ENCODE measurements at regions not wholly inside any gene's neighbourhood (a gene's known extent, or its start where the extent isn't known, plus 50 kb on each side); places are given as distances from the start of the nearest gene placed in this dataset.

DNA sequence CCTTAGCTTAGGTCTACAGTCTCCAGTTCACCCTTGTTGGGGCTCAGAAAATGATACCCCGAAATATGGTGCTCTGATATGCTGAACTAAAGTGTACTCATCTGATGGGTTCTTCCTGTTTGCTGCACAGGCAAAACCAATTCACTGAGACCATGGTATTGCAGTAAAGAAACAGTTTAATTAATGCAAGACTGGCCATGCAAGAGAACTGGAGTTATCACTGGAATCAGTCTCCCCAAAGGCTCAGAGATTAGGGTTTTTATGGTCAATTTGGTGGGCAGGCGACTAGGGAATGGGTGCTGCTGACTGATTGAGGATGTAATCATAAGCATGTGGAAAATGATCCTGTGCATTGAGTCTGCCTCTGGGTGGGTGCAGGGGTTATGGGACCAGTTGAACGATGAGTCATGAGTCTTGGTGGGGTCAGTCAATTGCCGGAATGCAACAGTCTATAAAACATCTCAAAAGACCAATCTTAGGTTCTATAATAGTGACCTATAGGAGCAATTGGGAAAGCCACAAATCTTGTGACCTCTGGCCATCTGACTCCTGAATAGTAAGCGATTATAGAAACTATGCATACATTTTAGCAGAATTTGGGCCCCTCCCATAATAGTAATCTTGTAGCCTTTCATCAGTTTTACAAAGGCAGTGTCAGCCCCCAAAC is 113.0 kb upstream of the ANKRD55 start:
- 100% methylated on average over 1 of the region's 5 CpGs for WGBS (ENCODE audit: insufficient coverage)
- Histone ChIP-seq H3K4me1 (ENCODE audit: control insufficient read depth, insufficient read depth, low read length) (peaks cover 4% of the 10 kb centered on the region), H3K36me3 (ENCODE audit: control insufficient read depth, insufficient read depth, low read length) (no peaks in the 10 kb centered on the region), H3K9me3 (replicated peaks; ENCODE audit: control insufficient read depth, low read depth, low read length) (no peaks in the 10 kb centered on the region), H3K27ac (ENCODE audit: low read length) (no peak overlapping the region), H3K4me3 (ENCODE audit: low read length) (no peak overlapping the region), H3K27me3 (ENCODE audit: control insufficient read depth, insufficient read depth, low read length) (no peaks in the 10 kb centered on the region)
- no peak for DNase-seq

DNA sequence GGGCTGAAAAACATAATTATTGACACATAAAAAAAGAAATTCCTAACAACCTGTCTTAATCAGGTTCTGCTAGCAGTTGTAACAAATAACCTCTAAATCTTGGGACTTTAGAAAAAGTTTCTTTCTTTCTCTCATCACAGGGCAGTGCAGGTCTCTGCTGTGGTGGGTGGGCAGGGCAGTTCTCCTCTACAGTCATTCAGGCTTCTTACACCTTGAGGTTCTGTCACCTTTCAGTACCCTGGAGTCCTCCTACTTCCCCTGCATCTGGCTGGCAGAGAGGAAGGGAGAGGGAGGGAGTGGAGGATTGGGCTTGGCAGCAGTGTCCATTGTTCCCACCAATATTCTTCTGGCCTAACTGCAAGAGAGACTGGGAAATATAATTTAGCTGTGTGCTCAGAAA is 112.2 kb upstream of the ANKRD55 start:
- H3K9me3 ChIP-seq (replicated peaks; ENCODE audit: control insufficient read depth, low read depth, low read length) = no peaks in the 10 kb centered on the region
- H3K4me3 ChIP-seq (ENCODE audit: low read length) = no peak overlapping the region
- H3K4me1 ChIP-seq (ENCODE audit: control insufficient read depth, insufficient read depth, low read length) = peaks cover 2% of the 10 kb centered on the region
- H3K36me3 ChIP-seq (ENCODE audit: control insufficient read depth, insufficient read depth, low read length) = no peaks in the 10 kb centered on the region
- no peak for DNase-seq
- no peaks in the 10 kb centered on the region for H3K27me3 ChIP-seq (ENCODE audit: control insufficient read depth, insufficient read depth, low read length)
- no peak overlapping the region for H3K27ac ChIP-seq (ENCODE audit: low read length)

DNA sequence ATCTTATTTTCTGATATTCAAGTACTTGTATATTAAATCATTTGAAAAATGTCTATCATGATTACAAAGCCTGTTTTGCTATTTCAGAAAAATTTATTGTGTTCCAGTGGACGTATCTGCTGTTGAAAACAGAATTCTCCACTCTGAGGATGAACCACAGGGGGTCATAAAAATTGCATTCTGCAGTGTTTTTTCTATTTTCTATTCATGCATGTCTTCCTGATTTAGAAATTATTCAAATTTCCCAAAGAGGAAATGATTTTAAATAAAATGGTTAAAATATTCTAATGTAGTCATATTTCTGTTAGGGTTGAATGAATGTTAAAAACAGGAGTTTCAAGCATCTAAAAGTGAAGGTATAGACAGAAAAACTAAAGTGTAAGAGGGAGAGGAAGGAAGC is 111.5 kb upstream of the ANKRD55 start:
- Histone ChIP-seq H3K27me3 (ENCODE audit: control insufficient read depth, insufficient read depth, low read length) (no peaks in the 10 kb centered on the region), H3K4me1 (ENCODE audit: control insufficient read depth, insufficient read depth, low read length) (no peaks in the 10 kb centered on the region), H3K27ac (ENCODE audit: low read length) (no peak overlapping the region), H3K9me3 (replicated peaks; ENCODE audit: control insufficient read depth, low read depth, low read length) (no peaks in the 10 kb centered on the region), H3K4me3 (ENCODE audit: low read length) (no peak overlapping the region), H3K36me3 (ENCODE audit: control insufficient read depth, insufficient read depth, low read length) (no peaks in the 10 kb centered on the region)
- DNase-seq = no peak
- no CpG with 5 or more reads among the region's 1 CpG for WGBS (ENCODE audit: insufficient coverage)

DNA sequence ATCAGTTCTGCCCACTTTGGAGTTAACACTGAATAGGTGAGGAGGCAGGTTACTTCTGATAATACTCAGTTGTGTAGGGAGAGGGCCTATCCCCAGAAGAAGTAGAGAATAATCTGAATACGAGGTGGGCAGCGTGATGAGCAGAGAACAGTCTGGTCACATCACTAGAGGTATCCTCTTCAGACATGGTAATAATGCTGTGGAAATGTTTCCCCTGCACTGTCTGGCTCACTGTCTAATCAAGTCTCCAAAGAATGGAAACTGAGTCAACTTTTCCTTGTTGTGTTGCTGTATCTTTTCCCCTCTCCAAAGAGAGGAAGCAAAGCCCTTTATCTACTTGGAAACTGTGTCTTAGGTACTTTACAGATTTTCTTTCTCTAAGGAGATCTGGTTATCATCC is 110.9 kb upstream of the ANKRD55 start:
- no peaks in the 10 kb centered on the region for H3K36me3 ChIP-seq (ENCODE audit: control insufficient read depth, insufficient read depth, low read length)
- no peaks in the 10 kb centered on the region for H3K9me3 ChIP-seq (replicated peaks; ENCODE audit: control insufficient read depth, low read depth, low read length)
- no peaks in the 10 kb centered on the region for H3K4me1 ChIP-seq (ENCODE audit: control insufficient read depth, insufficient read depth, low read length)
- DNase-seq = no peak
- H3K27me3 ChIP-seq (ENCODE audit: control insufficient read depth, insufficient read depth, low read length) = no peaks in the 10 kb centered on the region
- H3K27ac ChIP-seq (ENCODE audit: low read length) = no peak overlapping the region
- no CpG with 5 or more reads among the region's 2 CpGs for WGBS (ENCODE audit: insufficient coverage)
- H3K4me3 ChIP-seq (ENCODE audit: low read length) = no peak overlapping the region

DNA sequence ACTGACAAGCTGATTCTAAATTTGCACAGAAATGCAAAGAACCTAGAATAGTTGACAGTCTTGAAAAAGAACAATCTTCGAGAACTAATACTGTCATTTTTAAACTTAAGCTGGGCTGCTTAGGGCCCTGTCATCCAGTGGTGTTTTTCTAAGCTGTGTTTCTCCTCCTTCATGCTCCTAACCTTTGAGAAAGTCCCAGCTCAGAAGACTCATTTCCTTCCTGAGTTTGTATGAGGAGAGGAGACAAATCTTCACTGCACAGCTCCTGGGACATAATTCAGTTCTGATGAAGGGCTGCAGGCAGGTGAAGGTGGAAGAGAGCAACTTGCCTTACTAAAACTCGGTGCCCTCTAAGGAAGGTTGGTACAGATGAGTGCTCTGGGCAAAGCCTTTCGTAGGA is 109.5 kb upstream of the ANKRD55 start:
- H3K4me3 ChIP-seq (ENCODE audit: low read length) = no peak overlapping the region
- H3K9me3 ChIP-seq (replicated peaks; ENCODE audit: control insufficient read depth, low read depth, low read length) = no peaks in the 10 kb centered on the region
- H3K4me1 ChIP-seq (ENCODE audit: control insufficient read depth, insufficient read depth, low read length) = no peaks in the 10 kb centered on the region
- no peak overlapping the region for H3K27ac ChIP-seq (ENCODE audit: low read length)
- no peaks in the 10 kb centered on the region for H3K36me3 ChIP-seq (ENCODE audit: control insufficient read depth, insufficient read depth, low read length)
- no peak for DNase-seq
- WGBS (ENCODE audit: insufficient coverage) = no CpG with 5 or more reads among the region's 3 CpGs
- no peaks in the 10 kb centered on the region for H3K27me3 ChIP-seq (ENCODE audit: control insufficient read depth, insufficient read depth, low read length)

DNA sequence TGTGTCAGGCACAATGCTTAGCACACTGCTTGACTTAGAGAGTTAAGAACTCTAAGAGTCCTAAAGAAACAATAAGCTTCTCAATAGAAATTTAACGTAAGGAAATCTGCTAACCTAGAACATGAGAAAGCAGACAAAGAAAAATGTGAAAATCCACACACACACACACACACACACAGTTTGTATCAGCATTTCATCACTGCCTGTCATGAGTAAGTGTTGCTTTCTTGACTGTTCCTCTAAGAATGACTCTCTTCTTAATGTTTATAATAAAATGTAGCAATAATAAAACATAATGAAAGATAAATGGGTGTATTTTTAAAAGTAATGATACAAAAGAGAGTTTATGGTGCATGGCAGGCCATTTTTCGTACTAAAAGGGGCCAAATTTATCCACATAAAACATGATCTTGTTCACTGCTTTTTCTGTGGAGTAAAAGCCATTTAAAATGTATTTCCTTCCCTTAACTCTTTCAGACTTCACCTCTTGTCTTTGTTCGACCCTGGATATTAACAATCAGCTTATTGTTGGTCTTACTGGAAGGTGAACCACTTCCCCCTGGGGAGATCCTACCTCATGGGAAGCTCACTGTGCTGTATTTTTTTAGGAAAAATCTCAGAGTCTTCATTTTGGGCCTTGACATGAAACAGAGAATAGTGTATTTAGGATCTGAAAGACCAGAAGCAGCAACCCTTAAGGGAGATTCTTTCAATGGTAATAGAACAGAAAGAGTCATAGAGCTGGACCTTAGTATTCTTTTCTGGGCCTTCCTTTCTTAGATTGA is 107.3 kb upstream of the ANKRD55 start:
- DNase-seq = no peak
- Histone ChIP-seq H3K27me3 (ENCODE audit: control insufficient read depth, insufficient read depth, low read length) (no peaks in the 10 kb centered on the region), H3K27ac (ENCODE audit: low read length) (no peak overlapping the region), H3K9me3 (replicated peaks; ENCODE audit: control insufficient read depth, low read depth, low read length) (peaks cover 2% of the 10 kb centered on the region), H3K4me3 (ENCODE audit: low read length) (no peak overlapping the region), H3K36me3 (ENCODE audit: control insufficient read depth, insufficient read depth, low read length) (no peaks in the 10 kb centered on the region), H3K4me1 (ENCODE audit: control insufficient read depth, insufficient read depth, low read length) (no peaks in the 10 kb centered on the region)
- no CpG with 5 or more reads among the region's 3 CpGs for WGBS (ENCODE audit: insufficient coverage)

DNA sequence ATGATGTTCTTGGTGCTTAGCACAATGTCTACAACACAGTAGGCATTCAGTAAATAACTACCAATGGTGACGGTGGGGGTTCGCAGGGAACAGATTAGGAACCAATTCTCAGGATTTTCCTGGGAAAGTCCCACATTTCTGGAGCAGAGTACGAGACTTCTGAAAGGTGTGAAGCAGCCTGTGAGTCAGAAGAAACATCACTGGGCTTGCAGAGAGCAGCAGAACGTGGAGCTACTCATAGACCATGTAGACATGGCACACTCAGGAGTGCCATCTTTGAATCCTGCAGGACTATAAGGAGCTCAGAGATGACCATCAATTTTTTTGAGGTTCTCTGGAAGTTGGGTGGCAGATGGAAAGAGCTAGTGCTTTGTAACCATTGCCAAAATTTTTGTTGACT is 106.6 kb upstream of the ANKRD55 start:
- no peak overlapping the region for H3K27ac ChIP-seq (ENCODE audit: low read length)
- peaks cover 7% of the 10 kb centered on the region for H3K9me3 ChIP-seq (replicated peaks; ENCODE audit: control insufficient read depth, low read depth, low read length)
- no peak for DNase-seq
- H3K27me3 ChIP-seq (ENCODE audit: control insufficient read depth, insufficient read depth, low read length) = no peaks in the 10 kb centered on the region
- H3K4me3 ChIP-seq (ENCODE audit: low read length) = no peak overlapping the region
- no peaks in the 10 kb centered on the region for H3K36me3 ChIP-seq (ENCODE audit: control insufficient read depth, insufficient read depth, low read length)
- WGBS (ENCODE audit: insufficient coverage) = 74% methylated on average over 3 of the region's 4 CpGs
- H3K4me1 ChIP-seq (ENCODE audit: control insufficient read depth, insufficient read depth, low read length) = no peaks in the 10 kb centered on the region

DNA sequence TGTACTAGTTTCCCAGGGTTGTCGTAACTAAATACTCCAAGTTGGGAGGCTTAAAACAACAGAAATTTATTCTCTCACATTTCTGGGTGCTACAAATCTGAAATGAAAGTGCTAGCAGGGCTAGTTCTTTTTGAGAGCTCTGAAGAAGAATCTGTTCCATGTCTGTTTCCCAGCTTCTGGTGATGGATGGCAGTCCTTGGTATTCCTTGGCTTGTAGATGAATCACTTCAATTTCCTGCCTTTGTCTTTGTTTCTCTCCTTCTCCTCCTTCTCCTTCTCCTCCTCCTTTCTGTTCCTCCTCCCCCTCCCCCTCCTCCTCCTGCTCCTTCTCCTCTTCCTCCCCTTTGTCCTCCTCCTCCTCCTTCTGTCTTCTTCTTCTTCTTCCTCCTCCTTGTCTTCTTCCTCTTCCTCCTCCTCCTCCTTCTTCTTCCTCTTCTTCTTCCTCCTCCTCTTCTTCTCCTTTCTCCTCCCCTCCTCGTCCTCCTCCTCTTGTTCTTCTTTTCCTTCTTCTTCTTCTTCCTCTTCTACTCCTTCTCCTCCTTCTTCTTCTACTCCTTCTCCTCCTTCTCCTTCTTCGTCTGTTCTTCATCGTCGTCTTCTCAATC is 104.7 kb upstream of the ANKRD55 start:
- H3K36me3 ChIP-seq (ENCODE audit: control insufficient read depth, insufficient read depth, low read length) = no peaks in the 10 kb centered on the region
- H3K4me3 ChIP-seq (ENCODE audit: low read length) = no peak overlapping the region
- no peaks in the 10 kb centered on the region for H3K27me3 ChIP-seq (ENCODE audit: control insufficient read depth, insufficient read depth, low read length)
- H3K27ac ChIP-seq (ENCODE audit: low read length) = no peak overlapping the region
- H3K4me1 ChIP-seq (ENCODE audit: control insufficient read depth, insufficient read depth, low read length) = no peaks in the 10 kb centered on the region
- DNase-seq = no peak
- 92% methylated on average over 4 of the region's 5 CpGs for WGBS (ENCODE audit: insufficient coverage)
- H3K9me3 ChIP-seq (replicated peaks; ENCODE audit: control insufficient read depth, low read depth, low read length) = peaks cover 7% of the 10 kb centered on the region

DNA sequence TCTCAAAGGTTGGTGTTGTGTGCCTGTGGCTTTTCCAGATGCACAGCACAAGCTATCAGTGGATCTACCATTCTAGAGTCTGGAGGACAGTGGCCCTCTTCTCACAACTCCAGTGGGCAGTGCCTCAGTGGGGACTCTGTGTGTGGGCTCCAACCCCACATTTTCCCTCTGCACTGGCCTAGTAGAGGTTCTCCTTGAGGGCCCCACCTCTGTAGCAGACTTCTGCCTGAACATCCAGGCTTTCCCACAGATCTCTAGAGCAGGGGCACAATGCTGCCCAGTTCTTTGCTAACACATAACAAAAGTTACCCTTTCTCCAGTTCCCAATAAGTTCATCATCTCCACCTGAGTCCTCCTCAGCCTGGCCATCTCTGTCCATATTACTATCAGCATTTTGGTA is 102.1 kb upstream of the ANKRD55 start:
- no peaks in the 10 kb centered on the region for H3K27me3 ChIP-seq (ENCODE audit: control insufficient read depth, insufficient read depth, low read length)

DNA sequence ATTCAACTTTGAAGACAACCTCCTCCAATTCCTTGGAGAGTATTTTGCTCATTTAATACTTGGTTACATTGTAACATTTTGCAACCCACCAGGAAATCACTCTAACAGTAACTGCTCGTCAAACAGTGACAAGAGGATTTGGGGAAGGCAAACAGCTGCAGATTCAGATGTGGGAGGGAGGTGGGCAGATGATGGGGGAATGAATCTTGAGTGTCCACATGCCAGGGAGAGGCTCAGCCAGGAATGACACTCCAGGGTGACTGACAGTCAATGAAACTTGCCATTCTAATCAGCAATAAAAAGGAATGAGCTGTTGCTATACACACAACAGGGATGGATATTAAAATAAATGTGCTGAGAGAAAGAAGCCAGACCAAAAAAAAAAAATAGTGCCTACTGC is 97.7 kb upstream of the ANKRD55 start:
- no peak overlapping the region for H3K4me3 ChIP-seq (ENCODE audit: low read length)
- DNase-seq = no peak
- no peaks in the 10 kb centered on the region for H3K36me3 ChIP-seq (ENCODE audit: control insufficient read depth, insufficient read depth, low read length)
- no peaks in the 10 kb centered on the region for H3K27me3 ChIP-seq (ENCODE audit: control insufficient read depth, insufficient read depth, low read length)
- no CpG with 5 or more reads among the region's 1 CpG for WGBS (ENCODE audit: insufficient coverage)
- peaks cover 7% of the 10 kb centered on the region for H3K9me3 ChIP-seq (replicated peaks; ENCODE audit: control insufficient read depth, low read depth, low read length)
- H3K4me1 ChIP-seq (ENCODE audit: control insufficient read depth, insufficient read depth, low read length) = no peaks in the 10 kb centered on the region
- no peak overlapping the region for H3K27ac ChIP-seq (ENCODE audit: low read length)

More for the DNA sequence above, 102.1 kb upstream of the ANKRD55 start:
- Histone ChIP-seq H3K9me3 (replicated peaks; ENCODE audit: control insufficient read depth, low read depth, low read length) (peaks cover 7% of the 10 kb centered on the region), H3K36me3 (ENCODE audit: control insufficient read depth, insufficient read depth, low read length) (no peaks in the 10 kb centered on the region), H3K27ac (ENCODE audit: low read length) (no peak overlapping the region), H3K4me1 (ENCODE audit: control insufficient read depth, insufficient read depth, low read length) (no peaks in the 10 kb centered on the region), H3K4me3 (ENCODE audit: low read length) (no peak overlapping the region)
- no peak for DNase-seq

Data from muscle of leg (tissue), 3 donors.